Stimulated activated naive B cell treated with anti-CD40 and anti-IgM and Interleukin-4, amounts not matched to agents 10 μg/mL and 1 μg/mL and 100 μg/mL, for 72 hours (primary cell): ENCODE measurements at regions not wholly inside any gene's neighbourhood (a gene's known extent, or its start where the extent isn't known, plus 50 kb on each side); places are given as distances from the start of the nearest gene placed in this dataset.

ENCODE experiments used
- ATAC-seq, 2 donors: fragments of 150-1000 bp; cut with Tn5 transposase; replicated peaks; 2 replicates each; pipeline ENCODE4 v1.10.0; 2021; ENCODE audit warnings: moderate library complexity in 1 of 2
- DNase-seq: peaks from one replicate; pipeline ENCODE4 v3.0.0; 2021
- H3K27ac Mint-ChIP-seq: one replicate; pipeline ENCODE4 v1.8.0; 2022; ENCODE audit warnings: mild to moderate bottlenecking, mixed read lengths
- H3K27me3 Mint-ChIP-seq, 2 donors: one replicate each; pipeline ENCODE4 v1.8.0; 2022; ENCODE audit warnings: mixed read lengths in 2 of 2
- H3K36me3 Mint-ChIP-seq, 2 donors: one replicate each; pipeline ENCODE4 v1.8.0; 2022; ENCODE audit warnings: mixed read lengths in 2 of 2, mild to moderate bottlenecking in 1 of 2
- H3K4me1 Mint-ChIP-seq, 2 donors: one replicate each; pipeline ENCODE4 v1.8.0; 2022; ENCODE audit warnings: mixed read lengths in 2 of 2, mild to moderate bottlenecking in 1 of 2
- H3K4me3 Mint-ChIP-seq, 2 donors: one replicate each; pipeline ENCODE4 v1.8.0; 2022; ENCODE audit warnings: mild to moderate bottlenecking in 2 of 2, mixed read lengths in 2 of 2, moderate library complexity in 1 of 2
- H3K9me3 Mint-ChIP-seq, 2 donors: one replicate each; pipeline ENCODE4 v1.8.0; 2022; ENCODE audit warnings: mixed read lengths in 2 of 2, mild to moderate bottlenecking in 1 of 2

DNA sequence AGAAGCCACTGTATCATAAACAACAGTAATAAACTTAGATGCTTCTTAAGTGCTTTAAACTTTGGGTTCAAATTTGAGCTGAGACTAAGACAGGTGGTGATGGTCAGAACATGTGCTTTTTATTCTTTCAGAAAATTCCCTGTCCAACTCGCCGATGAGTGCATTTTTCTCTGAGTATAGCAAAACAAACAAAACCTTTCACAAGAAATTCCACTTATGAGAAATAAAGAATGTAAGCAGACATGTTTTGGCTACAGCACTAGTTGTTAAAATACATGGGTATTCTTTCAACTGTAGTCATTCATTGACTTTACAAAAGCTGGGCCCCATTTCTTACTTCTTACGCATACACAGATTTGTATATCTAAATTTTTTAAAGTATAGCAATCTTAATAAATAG lies 125.6 kb downstream of the SPRY2 start:
- H3K4me3 Mint-ChIP-seq = no peak overlapping the region
- H3K27ac Mint-ChIP-seq = no peak overlapping the region
- ATAC-seq (no peak), DNase-seq (no peak)
- H3K27me3 Mint-ChIP-seq = no peaks in the 10 kb centered on the region
- peaks cover 0 to 4% of the 10 kb centered on the region in 2 donors for H3K9me3 Mint-ChIP-seq
- H3K36me3 Mint-ChIP-seq = no peaks in the 10 kb centered on the region
- H3K4me1 Mint-ChIP-seq = no peaks in the 10 kb centered on the region

DNA sequence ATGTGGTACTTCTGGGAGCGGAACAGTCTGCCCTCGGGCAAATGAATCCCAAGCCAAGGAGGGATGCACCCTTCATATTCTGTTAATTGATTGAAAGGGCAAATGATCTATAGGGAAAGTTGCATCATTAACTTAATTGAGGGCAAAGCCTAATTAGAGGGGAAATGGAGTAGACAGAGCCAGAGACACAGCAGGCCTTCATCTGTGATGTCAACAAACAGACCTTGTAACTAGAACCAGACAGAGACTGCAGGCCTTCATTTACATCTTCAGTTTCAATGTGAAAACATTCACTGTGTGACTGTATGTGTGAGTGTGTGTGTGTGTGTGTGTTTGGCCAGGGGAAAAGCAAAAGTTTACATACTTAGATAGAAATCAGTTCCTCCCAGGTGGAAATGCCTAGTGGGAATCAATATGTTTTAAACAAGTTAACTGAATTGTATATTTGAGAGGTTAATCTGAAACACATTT lies 126.4 kb downstream of the SPRY2 start:
- no peaks in the 10 kb centered on the region for H3K4me1 Mint-ChIP-seq
- H3K4me3 Mint-ChIP-seq = no peak overlapping the region
- peaks cover 0 to 3% of the 10 kb centered on the region in 2 donors for H3K9me3 Mint-ChIP-seq
- H3K27ac Mint-ChIP-seq = no peak overlapping the region
- no peaks in the 10 kb centered on the region for H3K36me3 Mint-ChIP-seq
- no peak for ATAC-seq
- no peak for DNase-seq
- H3K27me3 Mint-ChIP-seq = no peaks in the 10 kb centered on the region

DNA sequence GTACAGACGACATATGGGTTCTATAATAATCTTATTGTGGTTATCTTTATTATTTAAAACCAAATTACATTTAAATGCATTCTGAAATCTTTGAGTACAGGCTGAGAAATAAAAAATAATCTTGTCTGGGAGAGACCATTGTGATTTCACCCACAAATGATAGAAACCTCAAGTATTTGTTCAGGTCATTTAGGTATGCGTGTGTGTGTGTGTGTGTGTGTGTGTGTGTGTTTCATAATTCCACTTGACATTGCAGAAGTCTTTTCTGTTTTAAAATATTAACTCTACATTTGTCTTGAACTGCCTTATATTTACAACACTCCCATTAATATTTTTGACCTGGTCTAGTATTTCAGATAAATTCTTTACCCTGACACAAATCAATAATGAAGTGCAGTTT lies 126.9 kb downstream of the SPRY2 start:
- H3K36me3 Mint-ChIP-seq = no peaks in the 10 kb centered on the region
- no peak for DNase-seq
- H3K4me3 Mint-ChIP-seq = no peak overlapping the region
- H3K9me3 Mint-ChIP-seq = no peaks in the 10 kb centered on the region
- H3K27ac Mint-ChIP-seq = no peak overlapping the region
- ATAC-seq = no peak
- no peaks in the 10 kb centered on the region for H3K27me3 Mint-ChIP-seq
- H3K4me1 Mint-ChIP-seq = no peaks in the 10 kb centered on the region

DNA sequence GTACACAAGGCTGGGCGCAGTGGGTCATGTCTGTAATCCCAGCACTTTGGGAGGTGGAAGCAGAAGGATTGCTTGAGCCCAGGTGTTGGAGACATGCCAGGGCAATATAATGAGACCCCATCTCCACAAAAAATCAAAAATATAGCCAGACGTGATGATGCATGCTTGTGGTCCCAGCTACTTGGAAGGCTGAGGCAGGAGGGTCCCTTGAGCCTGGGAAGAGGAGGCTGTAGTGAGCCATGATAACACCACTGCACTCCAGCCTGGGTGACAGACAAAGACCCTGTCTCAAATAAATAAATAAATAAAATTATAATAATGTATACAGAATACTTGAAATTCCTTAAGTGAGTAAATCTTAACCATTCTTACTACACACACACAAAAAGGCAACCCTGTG lies 127.7 kb downstream of the SPRY2 start:
- DNase-seq = no peak
- Mint-ChIP-seq H3K27me3 (no peaks in the 10 kb centered on the region), H3K4me1 (no peaks in the 10 kb centered on the region), H3K4me3 (no peak overlapping the region), H3K27ac (no peak overlapping the region), H3K36me3 (no peaks in the 10 kb centered on the region), H3K9me3 (no peaks in the 10 kb centered on the region)
- no peak for ATAC-seq

DNA sequence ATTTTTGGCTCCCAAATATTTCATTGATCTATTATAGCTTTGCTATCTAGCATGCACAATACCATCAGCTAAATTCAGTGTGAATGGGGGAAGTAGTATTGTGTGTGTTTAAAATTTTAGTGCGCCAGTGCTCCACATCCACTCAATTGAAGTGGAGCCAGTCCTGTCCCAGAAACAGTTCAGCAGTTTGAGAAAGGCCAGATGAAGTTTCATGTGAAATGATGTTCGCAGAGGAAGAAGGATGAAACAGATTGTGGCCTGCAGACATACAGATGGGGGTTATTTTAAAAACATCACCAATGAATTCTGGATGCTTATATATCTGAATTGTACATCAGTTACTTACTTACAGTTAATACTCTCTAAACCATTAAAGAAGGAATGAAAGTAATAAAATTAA lies 129.4 kb downstream of the SPRY2 start:
- no peak overlapping the region for H3K4me3 Mint-ChIP-seq
- H3K36me3 Mint-ChIP-seq = no peaks in the 10 kb centered on the region
- ATAC-seq (no peak), DNase-seq (no peak)
- no peak overlapping the region for H3K27ac Mint-ChIP-seq
- no peaks in the 10 kb centered on the region for H3K9me3 Mint-ChIP-seq
- no peaks in the 10 kb centered on the region for H3K27me3 Mint-ChIP-seq
- no peaks in the 10 kb centered on the region for H3K4me1 Mint-ChIP-seq

DNA sequence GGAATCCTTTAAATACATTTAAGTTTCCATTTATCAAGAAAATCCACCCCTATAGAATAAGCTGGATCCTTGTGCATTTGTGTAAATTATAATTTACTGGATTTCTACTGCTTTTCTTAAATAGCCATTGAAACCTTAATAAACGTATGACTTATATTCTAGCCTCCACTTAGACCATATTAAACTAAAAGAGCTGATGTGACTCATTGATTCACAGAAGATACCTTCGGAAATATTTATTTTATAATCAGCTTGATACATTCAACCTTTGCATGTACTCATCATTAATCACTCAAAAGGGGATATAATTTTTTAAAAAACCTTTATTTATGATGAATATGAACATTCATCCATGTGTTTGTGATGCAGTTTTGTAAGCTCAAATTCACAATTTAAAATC lies 136.3 kb downstream of the SPRY2 start:
- H3K4me3 Mint-ChIP-seq = no peak overlapping the region
- H3K9me3 Mint-ChIP-seq = peaks cover 0 to 2% of the 10 kb centered on the region in 2 donors
- no peaks in the 10 kb centered on the region for H3K36me3 Mint-ChIP-seq
- H3K4me1 Mint-ChIP-seq = no peaks in the 10 kb centered on the region
- DNase-seq (no peak), ATAC-seq (no peak)
- no peak overlapping the region for H3K27ac Mint-ChIP-seq
- H3K27me3 Mint-ChIP-seq = no peaks in the 10 kb centered on the region

DNA sequence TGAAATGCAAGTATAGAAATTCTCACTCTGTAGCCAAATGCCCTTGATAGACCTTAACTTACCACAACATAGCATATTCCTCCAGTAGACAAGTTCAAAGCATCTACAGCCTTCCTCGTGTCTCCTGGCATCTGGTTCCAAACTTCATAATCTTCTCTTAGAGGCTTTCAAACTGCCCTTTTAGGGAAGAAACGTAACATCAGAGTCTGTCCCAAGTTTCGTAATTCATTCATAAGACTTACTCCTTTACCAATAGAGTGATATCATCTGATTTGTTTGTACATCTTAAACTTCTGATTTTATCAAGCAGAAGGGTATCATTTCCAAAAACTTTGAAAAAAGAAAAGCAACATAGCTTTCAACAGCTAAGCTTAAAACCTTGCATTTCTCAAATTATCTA lies 137.4 kb downstream of the SPRY2 start:
- no peaks in the 10 kb centered on the region for H3K4me1 Mint-ChIP-seq
- DNase-seq (no peak), ATAC-seq (no peak)

DNA sequence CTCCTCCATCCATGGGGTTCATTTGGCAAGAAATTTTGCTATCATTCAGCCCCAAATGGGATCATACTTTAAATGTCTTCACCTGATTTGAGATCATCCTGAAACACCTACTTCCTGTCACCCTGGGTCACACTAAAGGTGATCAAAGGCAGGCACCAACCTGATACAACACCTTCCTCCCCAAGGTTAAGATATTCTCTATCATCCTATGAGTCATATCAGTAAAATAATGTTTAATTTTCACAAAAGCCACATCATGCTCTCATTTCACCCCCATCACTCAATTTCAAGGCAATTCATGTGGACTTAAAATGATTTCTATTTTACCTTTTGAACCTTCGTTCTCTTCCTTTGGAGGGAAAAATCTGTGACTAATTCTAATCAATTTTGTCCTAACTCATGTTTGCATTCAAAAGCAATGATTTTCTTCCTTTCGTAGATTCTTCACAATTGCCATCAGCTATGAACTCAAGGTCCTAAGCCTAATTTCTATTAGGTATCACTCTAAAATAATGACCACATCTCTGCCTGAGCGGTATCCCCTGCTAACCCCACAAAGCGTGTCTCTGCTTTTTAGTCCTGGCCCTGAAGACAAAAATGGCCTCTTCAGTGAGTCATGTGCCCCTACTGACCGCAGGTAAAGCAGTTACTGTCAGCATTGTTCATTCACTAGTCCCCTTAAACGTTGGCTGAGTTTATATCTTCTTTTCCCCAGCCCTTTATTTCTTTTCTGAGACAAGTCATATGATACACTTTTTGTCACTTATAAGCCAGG lies 139.0 kb downstream of the SPRY2 start:
- DNase-seq = no peak
- no peak for ATAC-seq
- Mint-ChIP-seq H3K4me3 (no peak overlapping the region), H3K9me3 (peaks cover 0 to 2% of the 10 kb centered on the region in 2 donors), H3K36me3 (no peaks in the 10 kb centered on the region), H3K27me3 (no peaks in the 10 kb centered on the region), H3K27ac (no peak overlapping the region), H3K4me1 (no peaks in the 10 kb centered on the region)

More for the DNA sequence above, 137.4 kb downstream of the SPRY2 start:
- peaks cover 0 to 2% of the 10 kb centered on the region in 2 donors for H3K9me3 Mint-ChIP-seq
- H3K27me3 Mint-ChIP-seq = no peaks in the 10 kb centered on the region
- no peak overlapping the region for H3K4me3 Mint-ChIP-seq
- no peak overlapping the region for H3K27ac Mint-ChIP-seq
- H3K36me3 Mint-ChIP-seq = no peaks in the 10 kb centered on the region

DNA sequence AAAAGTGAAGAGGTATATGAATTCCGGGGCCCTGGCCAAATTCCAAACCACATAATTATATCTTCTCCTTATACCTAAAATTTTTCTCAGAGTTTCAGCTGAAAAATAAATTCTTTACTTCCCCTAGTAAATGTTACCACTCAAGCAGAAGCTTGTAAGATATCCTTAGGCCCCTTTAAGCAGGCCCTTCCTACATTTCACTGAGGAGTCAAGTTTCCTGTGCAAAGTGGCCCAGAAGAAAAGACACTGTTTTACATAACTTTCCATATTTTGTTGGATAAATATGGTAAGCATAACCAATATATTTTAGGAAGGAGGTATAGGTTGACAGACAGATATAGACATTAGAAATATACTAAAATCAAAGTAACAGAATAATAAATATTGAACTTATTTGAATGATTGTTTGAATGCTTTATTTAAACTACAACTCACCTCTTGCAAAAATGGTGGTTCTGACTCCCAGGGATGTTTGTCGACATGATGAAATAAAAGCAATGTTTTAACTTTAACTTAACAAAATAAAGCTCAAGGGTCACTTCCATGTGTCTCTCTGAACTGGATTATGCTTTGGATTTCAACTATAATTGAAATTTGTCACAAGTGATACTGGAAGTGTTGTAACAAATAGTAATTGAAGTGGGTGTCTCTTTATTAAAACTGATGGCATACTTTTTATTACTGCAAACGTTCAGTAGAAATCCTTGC lies 141.2 kb downstream of the SPRY2 start:
- DNase-seq = no peak
- Mint-ChIP-seq H3K4me3 (no peak overlapping the region), H3K9me3 (peaks cover 0 to 2% of the 10 kb centered on the region in 2 donors), H3K36me3 (no peaks in the 10 kb centered on the region), H3K27me3 (no peaks in the 10 kb centered on the region), H3K27ac (no peak overlapping the region), H3K4me1 (no peaks in the 10 kb centered on the region)
- no peak for ATAC-seq

DNA sequence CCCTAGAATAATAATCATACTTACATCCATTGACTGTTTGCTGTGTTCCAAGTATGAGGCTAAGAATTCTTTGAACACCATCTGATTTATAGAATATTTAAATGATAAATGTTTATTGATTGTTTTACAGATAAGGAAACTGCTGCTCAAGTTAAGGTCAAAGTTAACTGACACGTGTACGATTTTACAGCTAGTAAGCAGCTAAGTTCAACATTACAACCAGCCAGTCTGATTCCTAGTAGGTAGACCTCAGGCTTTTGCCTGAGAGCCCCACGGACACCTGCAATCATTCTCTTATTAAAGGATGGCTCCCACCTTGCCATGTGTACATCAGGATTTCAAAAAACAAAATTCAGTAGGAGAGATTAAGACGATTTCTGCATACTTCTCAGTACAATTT lies 141.9 kb downstream of the SPRY2 start:
- H3K27me3 Mint-ChIP-seq = no peaks in the 10 kb centered on the region
- no peak for DNase-seq
- no peak overlapping the region for H3K27ac Mint-ChIP-seq
- no peaks in the 10 kb centered on the region for H3K36me3 Mint-ChIP-seq
- no peak for ATAC-seq
- H3K4me1 Mint-ChIP-seq = no peaks in the 10 kb centered on the region
- H3K9me3 Mint-ChIP-seq = peaks cover 0 to 2% of the 10 kb centered on the region in 2 donors
- no peak overlapping the region for H3K4me3 Mint-ChIP-seq

DNA sequence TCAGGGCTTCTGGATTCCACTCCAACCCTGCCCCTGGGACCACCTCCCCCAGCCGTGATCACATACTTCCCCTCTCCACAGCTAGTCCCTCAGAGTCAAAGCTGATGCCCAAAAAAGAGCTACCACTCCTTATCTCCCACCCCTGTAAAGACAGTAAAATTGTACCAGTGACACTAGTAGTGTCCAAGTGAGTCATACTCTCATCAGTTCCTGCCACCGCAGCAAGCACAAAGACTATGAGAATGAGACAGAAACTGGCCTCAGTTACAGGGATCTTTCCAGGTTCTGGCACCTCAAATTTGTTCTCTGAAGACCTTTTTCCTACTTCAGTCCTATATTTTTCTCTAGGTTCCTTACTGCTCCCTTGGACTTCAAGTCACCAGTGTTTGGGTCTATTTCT lies 144.2 kb downstream of the SPRY2 start:
- no peaks in the 10 kb centered on the region for H3K27me3 Mint-ChIP-seq
- H3K9me3 Mint-ChIP-seq = no peaks in the 10 kb centered on the region
- ATAC-seq = no peak
- H3K27ac Mint-ChIP-seq = no peak overlapping the region
- no peaks in the 10 kb centered on the region for H3K4me1 Mint-ChIP-seq
- no peak for DNase-seq
- H3K4me3 Mint-ChIP-seq = no peak overlapping the region
- no peaks in the 10 kb centered on the region for H3K36me3 Mint-ChIP-seq

DNA sequence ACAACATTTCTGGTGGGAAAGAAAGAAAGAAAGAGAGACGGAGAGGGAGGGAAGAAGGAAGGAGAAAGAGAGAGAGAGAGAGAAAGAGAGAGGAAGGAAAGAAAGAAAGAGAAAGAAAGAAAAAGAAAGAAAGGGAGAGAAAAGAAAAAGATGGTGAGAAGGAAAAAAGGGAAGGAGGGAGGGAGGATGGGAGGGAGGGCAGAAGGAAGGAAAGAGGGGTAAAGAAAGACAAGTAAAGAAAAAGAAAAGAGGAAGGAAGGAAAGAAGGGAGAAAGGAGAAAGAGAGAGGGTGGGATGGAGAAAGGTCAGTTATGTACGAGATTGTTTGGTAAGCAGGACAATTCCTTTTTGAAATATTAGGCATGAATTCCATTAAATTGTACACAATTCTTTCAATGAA lies 145.3 kb downstream of the SPRY2 start:
- Mint-ChIP-seq H3K4me3 (no peak overlapping the region), H3K27me3 (no peaks in the 10 kb centered on the region), H3K9me3 (no peaks in the 10 kb centered on the region), H3K4me1 (no peaks in the 10 kb centered on the region), H3K36me3 (no peaks in the 10 kb centered on the region), H3K27ac (no peak overlapping the region)
- ATAC-seq = no peak
- DNase-seq = no peak

DNA sequence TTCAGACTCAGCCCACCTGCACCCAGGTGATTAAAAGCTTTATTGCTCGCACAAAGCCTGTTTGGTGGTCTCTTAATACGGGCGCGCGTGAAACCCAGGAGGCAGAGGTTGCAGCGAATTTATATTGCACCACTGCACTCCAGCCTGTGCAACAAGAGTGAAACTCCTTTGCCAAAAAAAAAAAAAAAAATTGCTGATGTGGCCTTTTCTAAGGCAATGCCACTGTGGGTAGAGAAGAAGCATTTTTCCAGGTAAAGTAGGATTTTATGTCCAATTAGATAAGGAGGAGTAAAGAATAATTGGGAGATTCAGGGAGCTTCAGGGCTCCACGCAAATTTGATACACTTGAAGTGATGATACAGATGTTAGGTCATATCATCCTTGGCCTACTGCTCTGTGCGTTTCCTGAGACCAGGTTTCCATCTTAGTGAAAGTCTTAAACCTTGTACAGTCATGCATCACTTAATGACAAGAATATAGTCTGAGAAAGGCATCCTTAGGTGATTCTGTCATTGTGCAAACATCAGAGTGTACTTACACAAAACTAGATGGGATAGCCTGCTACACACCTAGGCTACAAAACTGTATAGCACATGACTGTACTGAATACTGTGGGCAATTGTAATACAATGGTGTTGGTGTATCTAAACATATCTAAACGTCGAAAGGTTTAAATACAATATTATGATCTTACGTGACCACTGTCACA lies 150.9 kb downstream of the SPRY2 start:
- H3K4me1 Mint-ChIP-seq = no peaks in the 10 kb centered on the region
- DNase-seq (no peak), ATAC-seq (no peak)
- no peaks in the 10 kb centered on the region for H3K9me3 Mint-ChIP-seq
- no peaks in the 10 kb centered on the region for H3K27me3 Mint-ChIP-seq
- H3K27ac Mint-ChIP-seq = no peak overlapping the region
- H3K4me3 Mint-ChIP-seq = no peak overlapping the region
- H3K36me3 Mint-ChIP-seq = no peaks in the 10 kb centered on the region

DNA sequence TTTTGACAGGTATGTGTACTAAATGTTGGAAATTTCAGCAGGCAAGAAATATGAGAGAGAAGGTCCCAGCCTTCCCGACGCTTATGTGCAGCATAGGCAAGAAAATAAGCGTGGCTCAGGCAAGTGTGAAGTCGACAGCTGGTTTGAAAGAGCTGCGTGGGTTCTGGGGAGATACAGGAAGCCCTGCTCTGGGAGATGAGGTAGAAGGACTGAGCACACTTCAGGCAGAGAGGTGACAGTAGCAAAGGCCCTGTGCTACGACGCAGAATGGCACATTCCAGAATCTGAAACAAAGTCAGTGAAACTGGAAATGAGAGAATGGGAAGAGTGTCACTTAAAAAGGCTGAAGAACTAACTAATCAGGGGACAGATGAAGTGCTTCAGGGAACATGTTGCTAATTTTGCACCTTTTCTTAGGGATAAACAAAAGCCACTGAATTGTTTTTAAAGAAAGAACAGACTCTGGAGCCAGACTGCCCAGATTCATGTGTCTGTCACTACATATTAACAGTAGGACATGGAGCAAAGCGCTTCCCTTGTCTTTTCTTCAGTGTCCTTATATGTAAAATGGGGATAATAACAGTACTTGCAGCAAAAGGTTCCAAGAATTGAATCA lies 160.1 kb downstream of the SPRY2 start:
- Mint-ChIP-seq H3K4me1 (no peaks in the 10 kb centered on the region), H3K36me3 (no peaks in the 10 kb centered on the region), H3K27me3 (no peaks in the 10 kb centered on the region), H3K27ac (no peak overlapping the region), H3K4me3 (no peak overlapping the region), H3K9me3 (no peaks in the 10 kb centered on the region)
- ATAC-seq = no peak
- no peak for DNase-seq
